T-cell (primary cell): ENCODE measurements at regions not wholly inside any gene's neighbourhood (a gene's known extent, or its start where the extent isn't known, plus 50 kb on each side); places are given as distances from the start of the nearest gene placed in this dataset.

Source experiments
- ATAC-seq, 4 experiments: fragments of 200-7000 bp in 3 of 4; fragments of 150-1000 bp in 1 of 4; cut with Tn5 transposase; replicated peaks in 1 of 4; 1 replicate in 3 of 4; 2 replicates in 1 of 4; pipeline ENCODE4 v1.10.0; 2021; ENCODE audit warnings: moderate library complexity in 3 of 4, mild to moderate bottlenecking in 2 of 4, moderate number of reproducible peaks in 1 of 4
- CTCF ChIA-PET, 2 donors: fragments of 300-600 bp; sonication (Branson Sonifier 250); formaldehyde crosslinking; loops; one replicate each; lab custom pipeline; 2022; ENCODE audit warnings: antibody characterized with exemption in 2 of 2; lab: Charles Lee
- POLR2A ChIA-PET, 2 donors: fragments of 300-600 bp; sonication (Branson Sonifier 250); formaldehyde crosslinking; loops; one replicate each; lab custom pipeline; 2022; ENCODE audit warnings: antibody characterized with exemption in 2 of 2; lab: Charles Lee
- DNase-seq, 35 experiments: peaks; one replicate each; pipeline versions ENCODE4 v3.0.0 to v3.0.0-alpha.2; 2013 to 2023
- H3K27ac ChIP-seq: one replicate; pipeline ENCODE4 v1.5.1; 2013; ENCODE audit warnings: low read length
- H3K27me3 ChIP-seq, 2 experiments: replicated peaks in 1 of 2; 1 replicate in 1 of 2; 2 replicates in 1 of 2; pipeline versions ENCODE4 v1.6.1 to v1.7.0; 2013; ENCODE audit warnings: low read length in 1 of 2, mixed read lengths in 1 of 2; ENCODE audit not compliant: control insufficient read depth in 2 of 2, insufficient read depth in 2 of 2; ENCODE audit errors: extremely low read depth in 1 of 2
- H3K36me3 ChIP-seq, 2 donors: 1 replicate in 1 of 2; 2 replicates in 1 of 2; pipeline versions ENCODE4 v1.6.1 to v1.7.0; 2013; ENCODE audit warnings: low read length in 1 of 2; ENCODE audit not compliant: control insufficient read depth in 2 of 2, insufficient read depth in 1 of 2; ENCODE audit errors: extremely low read depth in 1 of 2
- H3K4me1 ChIP-seq, 2 experiments: 1 replicate in 1 of 2; 2 replicates in 1 of 2; pipeline versions ENCODE4 v1.6.1 to v1.7.0; 2013; ENCODE audit warnings: low read length in 2 of 2, mixed read lengths in 1 of 2; ENCODE audit not compliant: insufficient read depth in 2 of 2, control insufficient read depth in 1 of 2; ENCODE audit errors: extremely low read depth in 1 of 2
- H3K4me3 ChIP-seq, 2 donors: 1 replicate in 1 of 2; 2 replicates in 1 of 2; pipeline versions ENCODE4 v1.5.1 to v1.7.0; 2013; ENCODE audit warnings: mild to moderate bottlenecking in 2 of 2, low read length in 1 of 2, moderate library complexity in 1 of 2; ENCODE audit not compliant: control insufficient read depth in 1 of 2; ENCODE audit errors: extremely low read depth in 1 of 2
- H3K9me3 ChIP-seq: 2 replicates; pipeline ENCODE4 v1.7.0; 2013
- H3K27ac Mint-ChIP-seq, 2 donors: one replicate each; pipeline ENCODE4 v1.8.0; 2020 to 2021; ENCODE audit warnings: mild to moderate bottlenecking in 2 of 2, mixed read lengths in 2 of 2
- H3K27me3 Mint-ChIP-seq, 2 donors: one replicate each; pipeline ENCODE4 v1.8.0; 2021 to 2022; ENCODE audit warnings: mixed read lengths in 2 of 2
- H3K36me3 Mint-ChIP-seq: one replicate; pipeline ENCODE4 v1.8.0; 2021; ENCODE audit warnings: mixed read lengths
- H3K4me1 Mint-ChIP-seq, 3 donors: one replicate each; pipeline ENCODE4 v1.8.0; 2020 to 2022; ENCODE audit warnings: mixed read lengths in 3 of 3, mild to moderate bottlenecking in 1 of 3
- H3K4me3 Mint-ChIP-seq, 3 donors: one replicate each; pipeline ENCODE4 v1.8.0; 2020 to 2022; ENCODE audit warnings: mild to moderate bottlenecking in 3 of 3, mixed read lengths in 3 of 3, moderate library complexity in 3 of 3
- H3K9me3 Mint-ChIP-seq, 3 donors: one replicate each; pipeline ENCODE4 v1.8.0; 2020 to 2022; ENCODE audit warnings: mixed read lengths in 3 of 3
- WGBS: methylation state at CpG from one replicate; pipeline ENCODE4 v1.1.5; 2013; ENCODE audit warnings: missing lambda C conversion rate; ENCODE audit not compliant: insufficient coverage; 5-methylcytosine and 5-hydroxymethylcytosine counted together

DNA sequence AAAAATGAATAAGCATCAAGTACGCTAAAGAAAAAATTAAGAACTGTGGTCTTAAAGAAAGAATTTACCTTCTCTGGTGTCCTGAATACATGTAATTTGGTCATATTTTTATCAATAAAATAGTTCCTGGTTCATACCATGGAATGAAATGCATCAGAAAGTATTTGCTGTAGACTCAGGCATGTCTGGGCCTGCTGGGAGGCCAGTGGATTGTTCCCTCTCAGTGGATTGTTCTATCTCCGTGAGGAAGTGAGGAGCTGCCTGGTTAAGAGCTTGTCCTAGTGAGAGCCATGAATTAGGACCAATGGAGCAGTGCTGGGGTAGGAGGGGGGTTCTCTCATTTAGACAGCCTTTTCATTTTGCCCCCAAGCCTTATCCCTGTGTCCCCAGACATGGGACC, 211.7 kb upstream of the HABP2 start:
- Histone ChIP-seq H3K36me3 (no peaks in the 10 kb centered on the region), H3K9me3 (no peaks in the 10 kb centered on the region), H3K4me1 (no peaks in the 10 kb centered on the region), H3K27me3 (no peaks in the 10 kb centered on the region), H3K27ac (no peak overlapping the region), H3K4me3 (no peak overlapping the region)
- ChIA-PET POLR2A (no interaction called here), CTCF (no interaction called here)
- Mint-ChIP-seq H3K27ac (no peak overlapping the region), H3K9me3 (no peaks in the 10 kb centered on the region), H3K4me1 (no peaks in the 10 kb centered on the region), H3K36me3 (no peaks in the 10 kb centered on the region), H3K4me3 (no peak overlapping the region), H3K27me3 (peaks cover 5 to 7% of the 10 kb centered on the region in 2 donors)
- no peak for ATAC-seq
- no peak for DNase-seq
- WGBS, result 86% methylated on average over 1 of the region's 2 CpGs

DNA sequence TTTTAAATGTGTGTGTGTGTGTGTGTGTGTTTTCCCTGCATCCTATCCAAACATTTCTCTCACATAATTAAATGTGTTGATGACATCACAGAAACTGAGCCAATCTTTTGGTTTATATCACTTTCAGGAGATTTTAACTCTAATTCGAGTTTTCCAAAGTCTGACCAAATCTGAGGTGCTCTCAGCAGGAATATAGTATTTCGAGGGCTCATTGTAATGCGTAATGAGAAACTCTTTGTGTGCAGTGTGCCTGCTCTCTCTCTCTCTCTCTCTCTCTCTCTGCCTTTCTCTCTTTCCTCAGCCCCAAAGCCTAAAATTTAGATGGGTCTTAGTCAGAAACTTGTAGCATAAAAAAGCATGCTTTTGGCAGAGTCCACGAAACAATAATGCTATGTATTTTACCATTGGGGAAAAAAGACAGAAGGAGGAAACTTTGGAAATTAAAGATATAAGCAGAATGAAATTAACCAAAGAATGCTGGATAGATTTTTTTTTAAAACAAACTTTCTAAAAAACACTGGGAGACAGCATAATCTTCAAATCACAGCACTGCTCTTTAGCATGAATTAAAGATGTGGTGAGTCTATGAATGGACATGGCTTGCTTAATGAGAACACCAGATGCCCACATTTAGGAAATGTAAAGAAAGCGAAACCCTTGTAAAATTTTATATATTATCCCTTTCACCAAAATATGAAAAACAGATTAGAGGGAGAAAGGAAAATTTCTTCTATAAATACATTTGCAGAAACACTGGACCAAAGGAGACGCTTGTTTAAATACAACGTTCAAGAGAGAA, 206.8 kb upstream of the HABP2 start:
- WGBS, result 40% methylated on average over 1 of the region's 7 CpGs
- H3K36me3 Mint-ChIP-seq, result no peaks in the 10 kb centered on the region

GRCh38 chr10:113347508-113347907, 205.3 kb upstream of the HABP2 start:
- WGBS, result 93% methylated on average over 2 of the region's 4 CpGs
- ChIA-PET POLR2A (no interaction called here), CTCF (no interaction called here)
- Mint-ChIP-seq H3K36me3 (no peaks in the 10 kb centered on the region), H3K27me3 (peaks cover 0 to 6% of the 10 kb centered on the region in 2 donors), H3K4me1 (no peaks in the 10 kb centered on the region), H3K4me3 (no peak overlapping the region), H3K9me3 (no peaks in the 10 kb centered on the region), H3K27ac (no peak overlapping the region)
- ATAC-seq (no peak), DNase-seq (no peak)
- no peaks in the 10 kb centered on the region for H3K27me3 ChIP-seq
- H3K27ac ChIP-seq, result no peak overlapping the region
- no peaks in the 10 kb centered on the region for H3K36me3 ChIP-seq
- no peaks in the 10 kb centered on the region for H3K9me3 ChIP-seq
- no peak overlapping the region for H3K4me3 ChIP-seq
- H3K4me1 ChIP-seq, result no peaks in the 10 kb centered on the region

More for the DNA sequence above, 206.8 kb upstream of the HABP2 start:
- H3K27ac Mint-ChIP-seq, result no peak overlapping the region
- CTCF ChIA-PET, result interaction anchor here in 1 of 2 donors (0.6 kb wide), 1 partner anchor 35 kb away, joined by 6 read pairs; no protein-coding TSS in a partner anchor
- DNase-seq (no peak), ATAC-seq (no peak)
- Histone ChIP-seq H3K27ac (no peak overlapping the region), H3K4me3 (no peak overlapping the region), H3K27me3 (no peaks in the 10 kb centered on the region), H3K4me1 (no peaks in the 10 kb centered on the region), H3K9me3 (no peaks in the 10 kb centered on the region), H3K36me3 (no peaks in the 10 kb centered on the region)
- H3K4me3 Mint-ChIP-seq, result no peak overlapping the region
- H3K4me1 Mint-ChIP-seq, result no peaks in the 10 kb centered on the region
- POLR2A ChIA-PET, result interaction anchor here in 1 of 2 donors (0.5 kb wide), 1 partner anchor 699 kb away, joined by 4 read pairs; no protein-coding TSS in a partner anchor
- H3K27me3 Mint-ChIP-seq, result peaks cover 0 to 10% of the 10 kb centered on the region in 2 donors
- H3K9me3 Mint-ChIP-seq, result no peaks in the 10 kb centered on the region

DNA sequence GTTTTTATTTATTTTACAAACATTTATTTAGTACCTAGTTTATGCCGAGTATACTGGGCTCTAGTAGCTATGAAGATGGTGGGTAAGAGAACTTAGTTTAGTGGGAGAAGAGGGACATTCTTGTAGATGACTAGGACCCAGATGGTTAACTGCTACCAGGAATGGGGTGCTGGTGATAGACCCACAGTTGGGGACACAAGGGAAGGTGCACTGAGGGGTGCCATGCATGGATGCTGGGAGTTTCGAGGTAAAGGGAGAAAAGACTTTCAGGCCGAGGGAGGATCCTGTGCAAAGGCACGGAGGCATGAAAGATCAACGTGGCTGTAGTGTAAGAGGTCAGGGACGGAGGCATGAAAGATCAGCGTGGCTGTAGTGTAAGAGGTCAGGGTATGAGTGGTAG, 204.2 kb upstream of the HABP2 start:
- ATAC-seq (no peak), DNase-seq (no peak)
- H3K9me3 Mint-ChIP-seq, result no peaks in the 10 kb centered on the region
- ChIA-PET POLR2A (no interaction called here), CTCF (no interaction called here)
- no peak overlapping the region for H3K4me3 Mint-ChIP-seq
- no peaks in the 10 kb centered on the region for H3K27me3 ChIP-seq
- H3K27ac Mint-ChIP-seq, result no peak overlapping the region
- H3K4me3 ChIP-seq, result no peak overlapping the region
- no peak overlapping the region for H3K27ac ChIP-seq
- H3K36me3 Mint-ChIP-seq, result no peaks in the 10 kb centered on the region
- H3K27me3 Mint-ChIP-seq, result peaks cover 0 to 6% of the 10 kb centered on the region in 2 donors
- H3K4me1 ChIP-seq, result no peaks in the 10 kb centered on the region
- H3K9me3 ChIP-seq, result no peaks in the 10 kb centered on the region
- no peaks in the 10 kb centered on the region for H3K4me1 Mint-ChIP-seq
- WGBS, result 83% methylated on average over 6 of the region's 7 CpGs
- no peaks in the 10 kb centered on the region for H3K36me3 ChIP-seq

- Mint-ChIP-seq H3K27me3 (peaks cover 0 to 11% of the 10 kb centered on the region in 2 donors), H3K9me3 (no peaks in the 10 kb centered on the region), H3K4me3 (no peak overlapping the region), H3K36me3 (no peaks in the 10 kb centered on the region), H3K4me1 (no peaks in the 10 kb centered on the region), H3K27ac (no peak overlapping the region)
- Histone ChIP-seq H3K4me3 (no peak overlapping the region), H3K36me3 (no peaks in the 10 kb centered on the region), H3K27me3 (peaks cover 0 to 3% of the 10 kb centered on the region in 2 experiments), H3K4me1 (no peaks in the 10 kb centered on the region), H3K9me3 (no peaks in the 10 kb centered on the region), H3K27ac (no peak overlapping the region)
- CTCF ChIA-PET, result no interaction called here
- ATAC-seq (no peak), DNase-seq (no peak)
- POLR2A ChIA-PET, result no interaction called here
- 95% methylated on average over 3 of the region's 11 CpGs for WGBS
Measured at GRCh38 chr10:113350311-113351040, 202.4 kb upstream of the HABP2 start.

GRCh38 chr10:113354711-113355110, 198.1 kb upstream of the HABP2 start:
- Histone ChIP-seq H3K27me3 (peaks cover 0 to 3% of the 10 kb centered on the region in 2 experiments), H3K36me3 (no peaks in the 10 kb centered on the region), H3K9me3 (no peaks in the 10 kb centered on the region), H3K4me3 (no peak overlapping the region), H3K4me1 (no peaks in the 10 kb centered on the region), H3K27ac (no peak overlapping the region)
- Mint-ChIP-seq H3K36me3 (no peaks in the 10 kb centered on the region), H3K4me3 (no peak overlapping the region), H3K4me1 (no peaks in the 10 kb centered on the region), H3K27ac (no peak overlapping the region), H3K9me3 (no peaks in the 10 kb centered on the region), H3K27me3 (peaks cover 6 to 7% of the 10 kb centered on the region in 2 donors)
- POLR2A ChIA-PET, result no interaction called here
- no CpG with 5 or more reads among the region's 3 CpGs for WGBS
- CTCF ChIA-PET, result no interaction called here
- no peak for ATAC-seq
- DNase-seq, result no peak
